Panc1 (cell line): ENCODE measurements at regions not wholly inside any gene's neighbourhood (a gene's known extent, or its start where the extent isn't known, plus 50 kb on each side); places are given as distances from the start of the nearest gene placed in this dataset.

Source experiments
- POLR2AphosphoS5 ChIP-seq: IDR thresholded peaks from 2 replicates; pipeline ENCODE4 v1.6.1; 2012; ENCODE audit warnings: mild to moderate bottlenecking, low read depth, low read length, moderate library complexity
- REST ChIP-seq, 2 experiments: IDR thresholded peaks; 2 replicates each; pipeline ENCODE4 v1.6.1; 2011 to 2012; ENCODE audit warnings: low read depth in 2 of 2, control low read depth in 1 of 2, low read length in 1 of 2, mild to moderate bottlenecking in 1 of 2, moderate library complexity in 1 of 2; ENCODE audit not compliant: insufficient read depth in 1 of 2
- TF ChIP-seq, protein P1 (sequence below): fragments of 450-650 bp; IDR thresholded peaks from 2 replicates; pipeline ENCODE4 v1.5.1; 2017; ENCODE audit warnings: mild to moderate bottlenecking

DNA sequence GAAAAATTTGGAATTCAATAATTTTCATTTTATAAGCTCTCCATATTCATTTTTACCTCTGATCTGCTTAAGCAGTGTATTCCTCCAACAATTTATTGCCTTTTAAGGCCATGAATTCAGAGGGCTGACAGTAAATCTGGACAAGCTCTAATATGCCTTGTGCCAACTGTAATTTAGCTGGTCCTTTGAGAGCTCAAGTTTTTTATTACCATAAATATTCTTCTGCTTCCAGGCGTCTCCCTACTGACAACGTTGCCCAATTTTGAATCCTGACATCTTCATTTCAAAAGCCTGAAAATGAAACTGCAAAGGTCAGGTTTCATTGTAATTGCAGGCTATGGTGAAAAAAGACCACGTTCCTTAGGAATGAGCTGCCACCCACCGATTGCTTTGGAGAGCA is 95.8 kb upstream of the GEMIN8 start:
- TF ChIP-seq REST (IDR thresholded peaks at IDR 0.05; ENCODE audit: insufficient read depth in 1 of 2, low read depth in 2 of 2, low read length in 1 of 2), result no peak
- TF ChIP-seq, protein P1, sequence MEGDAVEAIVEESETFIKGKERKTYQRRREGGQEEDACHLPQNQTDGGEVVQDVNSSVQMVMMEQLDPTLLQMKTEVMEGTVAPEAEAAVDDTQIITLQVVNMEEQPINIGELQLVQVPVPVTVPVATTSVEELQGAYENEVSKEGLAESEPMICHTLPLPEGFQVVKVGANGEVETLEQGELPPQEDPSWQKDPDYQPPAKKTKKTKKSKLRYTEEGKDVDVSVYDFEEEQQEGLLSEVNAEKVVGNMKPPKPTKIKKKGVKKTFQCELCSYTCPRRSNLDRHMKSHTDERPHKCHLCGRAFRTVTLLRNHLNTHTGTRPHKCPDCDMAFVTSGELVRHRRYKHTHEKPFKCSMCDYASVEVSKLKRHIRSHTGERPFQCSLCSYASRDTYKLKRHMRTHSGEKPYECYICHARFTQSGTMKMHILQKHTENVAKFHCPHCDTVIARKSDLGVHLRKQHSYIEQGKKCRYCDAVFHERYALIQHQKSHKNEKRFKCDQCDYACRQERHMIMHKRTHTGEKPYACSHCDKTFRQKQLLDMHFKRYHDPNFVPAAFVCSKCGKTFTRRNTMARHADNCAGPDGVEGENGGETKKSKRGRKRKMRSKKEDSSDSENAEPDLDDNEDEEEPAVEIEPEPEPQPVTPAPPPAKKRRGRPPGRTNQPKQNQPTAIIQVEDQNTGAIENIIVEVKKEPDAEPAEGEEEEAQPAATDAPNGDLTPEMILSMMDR, result no peak
- no peak for TF ChIP-seq POLR2AphosphoS5
